ENCODE measurements at regions not wholly inside any gene's neighbourhood (a gene's known extent, or its start where the extent isn't known, plus 50 kb on each side); places are given as distances from the start of the nearest gene placed in this dataset.
"Not testable (repeated sequence)": the region's sequence is repeated elsewhere in the genome, so short reads cannot be mapped to it uniquely, and the experiment has no call there.

GRCh38 chr12:126443977-126444376, 1378.7 kb downstream of the AACS start:
- TF ChIP-seq CTCF (IDR thresholded peaks at IDR 0.05) = no peak
- intact Hi-C loops (cut with DNase I) = no loop called here
- H3K36me3 ChIP-seq = no peaks in the 10 kb centered on the region
- no peak for DNase-seq
- H3K9me3 ChIP-seq = no peaks in the 10 kb centered on the region
- no peak overlapping the region for H3K27ac ChIP-seq
- H3K4me1 ChIP-seq = no peaks in the 10 kb centered on the region
- no peaks in the 10 kb centered on the region for H3K27me3 ChIP-seq
- ATAC-seq = no peak
- no peak overlapping the region for H3K4me3 ChIP-seq

DNA sequence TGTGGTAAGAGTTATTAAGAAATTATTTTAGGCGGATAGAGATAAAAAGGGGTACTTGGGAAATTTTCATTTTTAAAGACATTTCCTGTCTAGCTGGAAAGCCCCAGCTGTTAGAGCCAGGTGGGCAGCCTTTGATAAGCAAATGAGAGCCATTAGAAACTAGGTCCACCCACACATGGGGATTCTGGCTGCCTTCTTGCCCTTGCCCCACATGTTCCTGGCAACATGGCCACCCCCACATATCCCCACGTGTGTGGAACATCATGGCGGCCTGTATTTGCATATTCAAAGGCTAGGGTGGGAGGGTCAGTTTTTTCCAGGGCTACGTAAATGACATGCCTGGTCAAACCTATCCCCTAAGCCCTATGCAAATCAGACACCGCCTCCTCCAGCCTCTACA, 1382.1 kb downstream of the AACS start:
- no peak overlapping the region for H3K27ac ChIP-seq
- no peaks in the 10 kb centered on the region for H3K36me3 ChIP-seq
- H3K4me3 ChIP-seq = no peak overlapping the region
- ATAC-seq = no peak
- no peaks in the 10 kb centered on the region for H3K9me3 ChIP-seq
- no peaks in the 10 kb centered on the region for H3K27me3 ChIP-seq
- no peak for TF ChIP-seq CTCF (IDR thresholded peaks at IDR 0.05)
- intact Hi-C loops (cut with DNase I) = no loop called here
- DNase-seq = no peak
- H3K4me1 ChIP-seq = no peaks in the 10 kb centered on the region

GRCh38 chr12:126451809-126452208, 1386.6 kb downstream of the AACS start:
- DNase-seq (no peak), ATAC-seq (no peak)
- no peaks in the 10 kb centered on the region for H3K36me3 ChIP-seq
- no peaks in the 10 kb centered on the region for H3K4me1 ChIP-seq
- no peak overlapping the region for H3K4me3 ChIP-seq
- intact Hi-C loops (cut with DNase I) = no loop called here
- no peaks in the 10 kb centered on the region for H3K9me3 ChIP-seq
- no peaks in the 10 kb centered on the region for H3K27me3 ChIP-seq
- H3K27ac ChIP-seq = no peak overlapping the region
- TF ChIP-seq CTCF (IDR thresholded peaks at IDR 0.05) = no peak

DNA sequence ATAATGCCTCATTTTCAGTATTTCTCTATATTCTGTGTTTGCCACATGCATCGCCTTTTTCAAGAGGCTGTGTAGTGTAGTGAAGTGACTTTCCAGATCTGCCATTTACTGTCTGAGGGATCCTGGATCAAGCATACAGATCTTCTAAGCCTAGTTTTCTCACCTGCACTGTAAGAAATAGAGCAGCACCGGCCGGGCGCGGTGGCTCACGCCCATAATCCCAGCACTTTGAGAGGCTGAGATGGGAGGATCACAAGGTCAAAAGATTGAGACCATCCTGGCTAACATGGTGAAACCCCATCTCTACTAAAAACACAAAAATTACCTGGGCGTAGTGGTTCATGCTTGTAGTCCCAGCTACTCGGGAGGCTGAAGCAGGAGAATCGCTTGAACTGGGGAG, 1387.5 kb downstream of the AACS start:
- intact Hi-C loops (cut with DNase I); H3K27ac ChIP-seq; H3K36me3 ChIP-seq: not testable (repeated sequence)

GRCh38 chr12:126454581-126454980, 1389.3 kb downstream of the AACS start:
- H3K4me1 ChIP-seq = no peaks in the 10 kb centered on the region
- no peaks in the 10 kb centered on the region for H3K36me3 ChIP-seq
- H3K27me3 ChIP-seq = no peaks in the 10 kb centered on the region
- ATAC-seq (no peak), DNase-seq (no peak)
- intact Hi-C loops (cut with DNase I) = no loop called here
- no peak overlapping the region for H3K27ac ChIP-seq
- no peak overlapping the region for H3K4me3 ChIP-seq
- TF ChIP-seq CTCF (IDR thresholded peaks at IDR 0.05) = no peak
- no peaks in the 10 kb centered on the region for H3K9me3 ChIP-seq

More for the DNA sequence above, 1387.5 kb downstream of the AACS start:
- H3K9me3 ChIP-seq, H3K4me1 ChIP-seq, H3K27me3 ChIP-seq, H3K4me3 ChIP-seq, DNase-seq, ATAC-seq: not testable (repeated sequence)

DNA sequence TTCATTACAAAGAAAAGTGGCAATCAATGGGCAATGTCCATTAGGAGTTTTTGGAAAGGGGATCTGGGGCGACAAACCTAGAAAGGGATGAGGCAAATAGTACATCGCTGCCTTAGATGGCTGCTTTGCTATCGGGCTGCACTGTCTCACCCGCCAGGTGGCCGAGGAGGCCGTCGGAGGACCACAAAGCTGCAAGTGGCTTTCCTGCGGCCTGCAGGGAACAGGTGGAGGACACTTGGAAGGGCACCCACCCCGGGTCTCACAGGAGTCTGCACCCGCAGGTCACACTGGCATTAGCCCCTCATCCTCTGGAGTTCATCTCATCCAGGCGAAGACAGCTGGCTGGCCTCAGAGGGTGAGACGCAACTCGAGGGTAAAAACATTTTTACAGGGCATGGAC, 1392.5 kb downstream of the AACS start:
- DNase-seq (no peak), ATAC-seq (no peak)
- TF ChIP-seq CTCF (IDR thresholded peaks at IDR 0.05) = no peak
- Histone ChIP-seq H3K4me1 (no peaks in the 10 kb centered on the region), H3K27me3 (no peaks in the 10 kb centered on the region), H3K4me3 (no peak overlapping the region), H3K27ac (no peak overlapping the region), H3K36me3 (no peaks in the 10 kb centered on the region), H3K9me3 (no peaks in the 10 kb centered on the region)
- intact Hi-C loops (cut with DNase I) = no loop called here

All from upper lobe of right lung (tissue), 1 donor.